NOMO-1 treated with DMSO at 0.1 percent for 48 hours (cell line): ENCODE measurements at regions not wholly inside any gene's neighbourhood (a gene's known extent, or its start where the extent isn't known, plus 50 kb on each side); places are given as distances from the start of the nearest gene placed in this dataset.

ENCODE experiments used
- DNase-seq: peaks from one replicate; lab custom pipeline; 2025; ENCODE audit not compliant: unreplicated experiment; lab: John Stamatoyannopoulos, UW

- DNase-seq, result no peak
Measured at GRCh38 chr4:43766648-43767047, 682.0 kb downstream of the KCTD8 start.

GRCh38 chr4:43776371-43776770 lies 672.2 kb downstream of the KCTD8 start:
- no peak for DNase-seq

DNA sequence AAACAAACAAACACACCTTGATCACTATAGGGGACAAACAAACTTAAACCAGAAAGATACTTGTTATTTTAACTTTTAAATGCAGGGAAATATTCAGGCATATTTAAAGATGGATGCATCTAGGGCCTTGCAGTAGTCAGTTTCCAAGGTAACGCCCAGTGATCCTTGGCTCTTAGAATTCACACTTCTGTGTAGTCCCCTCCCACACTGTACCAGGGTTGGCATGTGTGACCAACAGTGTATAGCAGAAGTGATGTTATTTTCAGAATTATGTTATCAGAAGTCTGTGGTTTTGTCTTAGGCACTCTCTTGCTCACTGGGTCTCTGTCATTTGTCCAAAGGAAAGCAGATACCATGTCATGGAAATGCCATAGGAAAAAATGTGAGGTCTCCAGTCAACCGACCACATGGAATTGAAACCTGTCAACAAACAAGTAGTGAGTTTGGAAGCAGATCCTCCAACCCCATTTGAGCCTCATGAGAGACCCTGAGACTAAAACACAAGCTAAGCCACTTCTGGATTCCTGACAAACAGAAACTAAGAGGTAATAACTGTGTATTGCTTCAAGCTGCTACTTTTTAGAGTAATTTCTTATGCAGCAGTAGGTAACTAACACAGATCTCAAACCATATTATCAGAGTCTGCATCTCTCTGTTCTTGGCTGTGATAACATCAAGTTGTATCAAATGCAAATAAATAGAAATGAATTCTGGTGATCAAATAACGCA lies 670.3 kb downstream of the KCTD8 start:
- no peak for DNase-seq

DNA sequence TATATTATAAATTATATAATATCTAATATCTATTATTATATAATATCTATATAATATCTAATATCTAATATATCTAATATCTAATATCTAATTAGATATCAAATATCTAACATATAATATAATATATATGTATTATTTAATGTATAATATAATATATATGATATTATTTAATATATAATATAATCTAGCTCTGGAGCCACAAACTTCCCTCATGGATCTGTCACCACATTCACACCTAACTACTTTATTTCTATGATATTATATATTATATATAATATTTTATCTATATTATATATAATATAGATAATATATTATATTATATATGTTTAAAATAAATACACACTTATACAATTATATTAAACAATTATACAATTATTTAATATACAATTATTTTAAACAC lies 667.5 kb downstream of the KCTD8 start:
- no peak for DNase-seq

DNA sequence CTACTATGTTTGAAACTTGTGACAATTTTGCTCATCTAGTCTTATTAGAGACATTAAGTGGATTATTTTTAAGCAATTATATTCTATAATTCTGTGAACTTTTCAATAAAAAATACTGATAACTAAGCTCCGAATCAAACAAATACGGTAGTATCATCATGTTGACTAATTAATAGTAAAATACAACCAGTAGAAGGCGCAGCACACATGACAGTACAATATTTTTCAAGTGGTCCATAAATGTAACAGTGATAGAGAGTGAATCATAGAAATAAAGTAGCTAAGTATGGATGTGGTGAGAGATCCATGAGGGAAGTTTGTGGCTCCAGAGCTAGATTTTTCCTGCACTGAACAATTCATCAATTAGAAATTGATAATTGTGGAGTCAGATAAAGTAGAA lies 666.2 kb downstream of the KCTD8 start:
- no peak for DNase-seq

DNA sequence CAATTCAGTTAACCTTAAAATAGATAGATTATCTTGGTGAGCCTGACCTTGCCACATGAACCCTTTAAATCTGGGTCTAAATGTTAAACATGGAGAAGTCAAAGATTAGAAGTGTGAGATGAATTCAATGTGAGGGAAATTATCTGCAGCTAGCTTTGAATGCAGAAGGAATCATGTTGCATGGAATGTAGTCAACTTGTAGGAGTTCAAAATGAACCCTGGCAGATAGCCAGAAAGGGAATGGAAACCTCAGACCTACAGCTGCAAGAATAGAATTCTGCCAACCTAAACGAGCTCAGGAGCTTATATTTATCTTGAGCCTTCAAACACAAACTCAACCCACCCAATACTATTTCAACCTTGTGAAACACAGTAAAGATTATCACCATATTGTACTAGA lies 632.5 kb downstream of the KCTD8 start:
- no peak for DNase-seq

- DNase-seq, result no peak
Measured at GRCh38 chr4:43822621-43823020, 626.0 kb downstream of the KCTD8 start.

DNA sequence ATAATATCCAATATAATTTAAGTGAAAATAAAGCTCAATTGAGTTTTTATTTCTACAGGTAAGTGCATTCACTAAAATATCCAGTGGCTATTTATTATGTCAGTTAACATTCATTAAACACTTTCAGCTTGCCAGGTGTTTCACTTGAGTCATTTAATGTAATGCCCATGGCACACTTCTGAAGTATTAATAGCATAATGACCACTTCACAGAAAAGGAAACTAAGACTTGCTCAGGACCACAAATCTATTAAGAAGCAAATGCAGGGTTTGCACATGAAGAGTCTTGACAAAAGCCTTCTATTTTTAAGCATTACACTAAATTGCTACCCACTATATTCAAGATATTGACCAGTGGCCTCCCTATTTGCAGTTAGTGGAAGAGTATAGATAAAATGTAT lies 612.7 kb downstream of the KCTD8 start:
- DNase-seq, result no peak

GRCh38 chr4:43837171-43837570 lies 611.4 kb downstream of the KCTD8 start:
- no peak for DNase-seq

GRCh38 chr4:43837604-43838003 lies 611.0 kb downstream of the KCTD8 start:
- no peak for DNase-seq

GRCh38 chr4:43842594-43842993 lies 606.0 kb downstream of the KCTD8 start:
- no peak for DNase-seq

GRCh38 chr4:43843501-43843900 lies 605.1 kb downstream of the KCTD8 start:
- DNase-seq, result no peak

DNA sequence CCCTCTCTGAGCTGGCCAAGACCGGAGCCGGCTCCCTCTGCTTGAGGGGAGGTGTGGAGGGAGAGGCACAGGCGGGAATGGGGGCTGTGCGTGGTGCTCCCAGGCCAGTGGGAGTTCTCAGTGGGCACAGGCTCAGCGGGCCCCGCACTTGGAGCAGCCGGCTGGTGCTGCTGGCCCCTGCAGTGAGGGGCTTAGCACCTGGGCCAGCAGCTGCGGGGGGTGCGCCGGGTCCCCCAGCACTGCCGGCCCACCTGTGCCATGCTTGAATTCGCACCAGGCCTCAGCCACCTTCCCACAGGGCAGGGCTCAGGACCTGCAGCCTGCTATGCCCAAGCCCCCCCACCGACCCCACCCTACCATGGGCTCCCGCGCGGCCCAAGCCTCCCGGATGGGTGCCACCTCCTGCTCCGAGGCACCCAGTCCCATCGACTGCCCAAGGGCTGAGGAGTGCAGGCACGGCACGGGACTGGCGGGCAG lies 602.5 kb downstream of the KCTD8 start:
- no peak for DNase-seq

GRCh38 chr4:43853565-43854264 lies 594.9 kb downstream of the KCTD8 start:
- no peak for DNase-seq

- no peak for DNase-seq
Measured at GRCh38 chr4:43855283-43855682, 593.3 kb downstream of the KCTD8 start.

DNA sequence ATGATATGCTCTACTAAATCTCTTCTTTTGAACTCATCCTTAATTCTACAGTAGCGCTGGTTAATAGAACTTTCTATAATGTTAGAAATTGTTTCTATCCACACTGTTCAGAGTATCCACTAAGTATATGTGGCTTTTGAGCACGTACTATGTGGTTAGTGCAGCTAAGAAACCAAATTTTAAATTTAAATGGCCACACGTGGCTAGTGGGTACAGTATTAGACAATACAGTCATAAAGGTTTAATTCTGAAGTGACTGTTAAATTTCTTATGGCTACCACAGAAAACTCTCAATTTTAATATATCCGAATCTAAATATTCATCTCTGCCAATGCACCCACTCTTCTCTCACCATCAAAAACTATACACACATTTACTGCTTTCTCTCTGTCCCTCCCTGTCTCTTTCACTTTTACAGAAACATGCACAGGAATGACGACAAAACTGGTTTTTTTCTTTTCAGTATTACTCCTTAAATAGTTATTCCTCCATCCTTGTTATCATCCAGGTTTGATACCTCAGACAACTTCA lies 583.9 kb downstream of the KCTD8 start:
- no peak for DNase-seq

GRCh38 chr4:43867908-43868307 lies 580.7 kb downstream of the KCTD8 start:
- DNase-seq, result no peak

GRCh38 chr4:43875655-43876054 lies 573.0 kb downstream of the KCTD8 start:
- no peak for DNase-seq

GRCh38 chr4:43882470-43882869 lies 566.1 kb downstream of the KCTD8 start:
- no peak for DNase-seq

DNA sequence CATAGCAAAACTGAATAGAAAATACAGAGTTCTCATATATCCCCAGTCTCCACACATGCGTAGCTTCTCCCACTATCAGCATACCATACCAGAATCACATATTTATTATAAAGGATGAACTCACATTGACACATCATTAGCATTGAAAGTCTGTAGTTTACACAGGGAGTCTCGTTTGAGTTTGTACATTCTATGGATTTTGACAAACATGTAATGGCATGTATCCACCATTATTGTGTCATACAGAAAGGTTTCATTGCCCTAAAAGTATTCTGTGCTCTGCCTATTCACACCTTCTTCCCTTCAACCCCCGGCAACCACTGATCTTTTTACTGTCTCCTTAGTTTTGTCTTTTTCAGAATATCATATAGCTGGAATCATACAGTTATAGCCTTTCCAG lies 562.4 kb downstream of the KCTD8 start:
- no peak for DNase-seq

- DNase-seq, result no peak
Measured at GRCh38 chr4:43898836-43899235, 549.8 kb downstream of the KCTD8 start.

DNA sequence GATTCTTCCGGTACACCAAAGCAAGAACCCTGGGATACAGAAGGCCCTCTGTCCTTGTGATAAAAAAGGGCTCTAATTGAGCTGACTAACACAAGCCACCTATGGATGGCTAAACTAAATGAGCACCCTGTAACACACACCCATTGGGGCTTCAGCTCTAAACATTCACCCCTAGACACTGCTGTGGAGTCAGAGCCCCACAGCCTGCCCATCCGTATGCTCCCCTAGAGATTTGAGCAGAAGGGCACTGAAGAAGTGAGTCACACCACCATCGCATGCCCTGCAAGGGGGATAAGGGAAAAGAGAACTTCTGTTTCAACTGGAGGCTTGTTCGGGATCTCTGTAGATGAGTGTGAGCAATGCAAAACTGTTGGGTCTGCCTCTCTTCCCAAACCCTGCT lies 545.2 kb downstream of the KCTD8 start:
- DNase-seq, result no peak
